ENCODE measurements at regions not wholly inside any gene's neighbourhood (a gene's known extent, or its start where the extent isn't known, plus 50 kb on each side); places are given as distances from the start of the nearest gene placed in this dataset.

DNA sequence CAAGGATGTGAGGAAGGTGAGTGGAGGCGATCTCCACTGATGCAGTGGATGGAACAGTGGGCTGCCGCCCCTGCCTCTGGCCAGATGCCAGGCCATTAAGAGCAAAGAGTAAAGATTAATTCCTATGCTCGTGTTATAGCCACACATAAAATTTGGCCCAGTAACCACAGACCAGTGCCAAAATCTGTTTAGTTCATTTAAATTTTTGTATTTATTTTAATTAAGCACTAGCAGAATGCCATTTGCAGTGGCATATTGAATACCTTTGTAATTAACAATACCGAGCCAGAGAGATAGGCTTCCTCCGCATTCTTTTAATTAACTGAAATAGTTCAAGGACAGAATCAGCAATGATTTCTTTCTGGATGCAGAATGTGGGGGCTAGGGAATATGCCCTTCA, 179.8 kb downstream of the MED10 start:
- TF ChIP-seq, protein P1, sequence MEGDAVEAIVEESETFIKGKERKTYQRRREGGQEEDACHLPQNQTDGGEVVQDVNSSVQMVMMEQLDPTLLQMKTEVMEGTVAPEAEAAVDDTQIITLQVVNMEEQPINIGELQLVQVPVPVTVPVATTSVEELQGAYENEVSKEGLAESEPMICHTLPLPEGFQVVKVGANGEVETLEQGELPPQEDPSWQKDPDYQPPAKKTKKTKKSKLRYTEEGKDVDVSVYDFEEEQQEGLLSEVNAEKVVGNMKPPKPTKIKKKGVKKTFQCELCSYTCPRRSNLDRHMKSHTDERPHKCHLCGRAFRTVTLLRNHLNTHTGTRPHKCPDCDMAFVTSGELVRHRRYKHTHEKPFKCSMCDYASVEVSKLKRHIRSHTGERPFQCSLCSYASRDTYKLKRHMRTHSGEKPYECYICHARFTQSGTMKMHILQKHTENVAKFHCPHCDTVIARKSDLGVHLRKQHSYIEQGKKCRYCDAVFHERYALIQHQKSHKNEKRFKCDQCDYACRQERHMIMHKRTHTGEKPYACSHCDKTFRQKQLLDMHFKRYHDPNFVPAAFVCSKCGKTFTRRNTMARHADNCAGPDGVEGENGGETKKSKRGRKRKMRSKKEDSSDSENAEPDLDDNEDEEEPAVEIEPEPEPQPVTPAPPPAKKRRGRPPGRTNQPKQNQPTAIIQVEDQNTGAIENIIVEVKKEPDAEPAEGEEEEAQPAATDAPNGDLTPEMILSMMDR (IDR thresholded peaks at IDR 0.05) = no peak
- no peak for TF ChIP-seq POLR2A (IDR thresholded peaks at IDR 0.05)

Measured in Peyer's patch (tissue), 4 donors.